GM12891 (cell line): ENCODE measurements at regions not wholly inside any gene's neighbourhood (a gene's known extent, or its start where the extent isn't known, plus 50 kb on each side); places are given as distances from the start of the nearest gene placed in this dataset.

ENCODE experiments used
- DNase-seq: peaks from one replicate; pipeline ENCODE4 v3.0.0; 2011; ENCODE audit warnings: low spot score; ENCODE audit not compliant: insufficient read length
- FAIRE-seq: peaks from 2 replicates; lab custom pipeline; 2011; peaks lifted over from hg19 to GRCh38; lab: Jason Lieb, UNC
- PAX5 ChIP-seq: IDR thresholded peaks from 2 replicates; pipeline ENCODE4 v1.6.1; 2011; ENCODE audit warnings: low read length, moderate library complexity, mild to moderate bottlenecking; ENCODE audit not compliant: insufficient read depth, severe bottlenecking
- POLR2A ChIP-seq: IDR thresholded peaks from 2 replicates; pipeline ENCODE4 v1.6.1; 2011; ENCODE audit warnings: low read depth, low read length, control low read depth
- POLR2AphosphoS5 ChIP-seq: IDR thresholded peaks from 2 replicates; pipeline ENCODE4 v1.6.1; 2011; ENCODE audit warnings: low read depth, low read length, control low read depth
- POU2F2 ChIP-seq: IDR thresholded peaks from 2 replicates; pipeline ENCODE4 v1.6.1; 2011; ENCODE audit warnings: low read depth, mild to moderate bottlenecking, control low read depth, low read length, moderate library complexity
- SPI1 ChIP-seq: IDR thresholded peaks from 2 replicates; pipeline ENCODE4 v1.6.1; 2011; ENCODE audit warnings: low read depth, low read length, control low read depth
- TAF1 ChIP-seq: IDR thresholded peaks from 2 replicates; pipeline ENCODE4 v1.6.1; 2011; ENCODE audit warnings: low read depth, low read length, control low read depth

DNA sequence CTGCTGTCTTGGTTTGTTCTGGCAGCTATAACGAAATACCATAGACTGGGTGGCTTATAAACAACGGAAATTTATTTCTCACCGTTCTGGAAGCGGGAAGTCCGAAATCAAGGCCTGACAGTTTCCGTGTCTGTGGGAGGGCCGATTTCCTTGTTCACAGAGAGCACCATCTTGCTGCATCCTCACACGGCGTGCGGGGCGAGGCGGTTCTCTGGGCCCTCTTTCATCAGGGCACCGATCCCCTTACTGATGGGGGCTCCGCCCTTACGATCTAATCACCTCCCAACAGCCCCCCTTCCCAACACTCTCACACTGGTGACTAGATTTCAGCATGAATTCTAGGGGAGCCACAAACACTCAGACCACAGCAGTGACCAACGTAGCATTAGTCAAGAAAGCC, 578.3 kb upstream of the FAT1 start:
- TF ChIP-seq POLR2A (no peak), POLR2AphosphoS5 (no peak), TAF1 (no peak), SPI1 (no peak), PAX5 (no peak), POU2F2 (no peak)
- DNase-seq (no peak), FAIRE-seq (no peak)

DNA sequence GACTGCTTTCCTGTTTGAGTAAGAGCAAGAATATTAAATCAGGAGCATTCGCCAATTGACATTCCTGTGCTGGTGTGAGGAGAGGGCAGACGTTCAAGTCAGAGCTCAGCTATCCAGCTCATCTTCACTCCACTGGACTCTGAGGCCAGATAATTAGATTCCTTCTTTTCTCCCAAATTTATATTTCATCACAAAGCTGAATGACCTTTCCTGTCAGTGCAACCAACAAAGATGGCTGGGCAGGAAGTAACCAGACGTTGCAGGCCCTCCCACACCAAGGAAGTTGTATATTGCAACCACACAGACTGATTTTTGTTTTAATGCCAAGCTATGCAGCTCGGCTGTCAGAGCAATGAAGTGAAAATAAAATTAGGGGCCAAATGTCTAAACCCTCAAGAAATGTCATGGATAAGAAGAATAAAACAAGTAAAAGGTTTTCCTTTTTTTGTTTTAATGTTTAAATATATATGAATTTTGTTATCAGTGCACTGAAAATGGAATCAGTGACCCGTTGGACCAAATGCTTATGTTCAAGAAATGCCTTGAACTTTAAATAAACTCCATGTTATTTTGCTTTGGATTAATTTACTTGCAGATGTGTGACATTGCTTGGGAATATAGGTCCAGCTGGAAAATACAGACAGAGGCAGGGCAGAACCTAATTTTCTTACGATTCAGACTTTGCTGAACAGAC, 578.9 kb upstream of the FAT1 start:
- DNase-seq (no peak), FAIRE-seq (no peak)
- TF ChIP-seq POU2F2 = no peak
- TF ChIP-seq POLR2A = no peak
- no peak for TF ChIP-seq SPI1
- TF ChIP-seq PAX5 = no peak
- no peak for TF ChIP-seq POLR2AphosphoS5
- TF ChIP-seq TAF1 = no peak

DNA sequence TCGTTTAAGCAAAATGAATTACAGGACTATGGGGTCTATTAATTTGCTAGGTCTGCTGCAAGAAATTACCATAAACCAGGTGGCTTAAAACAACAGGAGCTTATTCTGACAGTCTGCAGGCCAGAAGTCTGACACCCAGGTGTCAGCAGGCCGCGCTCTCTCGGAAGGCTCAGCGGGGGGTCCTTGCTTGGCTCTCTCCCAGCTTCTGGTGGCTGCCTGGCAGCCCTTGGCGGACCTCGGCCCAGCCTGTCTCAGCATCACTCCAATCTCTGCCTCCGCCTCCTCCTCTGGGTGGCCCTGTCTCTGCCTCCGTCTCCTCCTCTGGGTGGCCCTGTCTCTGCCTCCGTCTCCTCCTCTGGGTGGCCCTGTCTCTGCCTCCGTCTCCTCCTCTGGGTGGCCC, 580.5 kb upstream of the FAT1 start:
- DNase-seq (no peak), FAIRE-seq (no peak)
- TF ChIP-seq PAX5 (no peak), POU2F2 (no peak), SPI1 (no peak), POLR2A (no peak), POLR2AphosphoS5 (no peak), TAF1 (no peak)

DNA sequence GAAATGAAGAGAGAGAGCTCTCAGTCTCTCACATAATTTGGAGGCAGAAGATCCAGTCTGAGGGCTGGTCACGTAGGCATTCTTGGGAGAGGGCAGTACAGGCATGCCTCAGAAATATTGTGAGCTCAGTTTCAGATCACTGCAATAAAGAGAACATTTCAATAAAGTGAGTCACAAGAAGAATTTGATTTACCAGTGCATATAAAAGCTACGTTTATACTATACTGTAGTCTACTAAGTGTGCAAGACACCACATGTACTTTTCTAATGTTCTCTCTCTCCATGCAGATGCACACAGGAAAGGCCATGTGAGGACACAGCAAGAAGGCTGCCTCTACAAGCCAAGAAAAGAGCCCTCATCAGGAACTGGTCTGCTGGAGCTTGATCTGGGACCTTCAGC, 583.5 kb upstream of the FAT1 start:
- TF ChIP-seq POLR2A (no peak), POU2F2 (no peak), SPI1 (no peak), TAF1 (no peak), POLR2AphosphoS5 (no peak), PAX5 (no peak)
- DNase-seq = no peak
- no peak for FAIRE-seq

DNA sequence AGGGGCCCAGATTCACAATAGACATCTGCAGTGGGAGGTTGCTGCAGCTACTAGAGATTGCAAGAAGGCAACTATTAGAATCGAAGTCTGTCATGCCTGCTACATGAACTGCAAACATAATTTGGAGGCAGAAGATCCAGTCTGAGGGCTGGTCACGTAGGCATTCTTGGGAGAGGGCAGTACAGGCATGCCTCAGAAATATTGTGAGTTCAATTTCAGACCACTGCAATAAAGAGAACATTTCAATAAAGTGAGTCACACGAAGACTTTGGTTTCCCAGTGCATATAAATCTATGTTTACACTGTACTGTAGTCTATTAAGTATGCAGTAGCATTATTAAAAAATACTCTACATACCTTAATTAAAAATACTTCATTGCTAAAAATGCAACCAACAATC, 585.8 kb upstream of the FAT1 start:
- DNase-seq (no peak), FAIRE-seq (no peak)
- TF ChIP-seq PAX5 (no peak), POLR2A (no peak)

DNA sequence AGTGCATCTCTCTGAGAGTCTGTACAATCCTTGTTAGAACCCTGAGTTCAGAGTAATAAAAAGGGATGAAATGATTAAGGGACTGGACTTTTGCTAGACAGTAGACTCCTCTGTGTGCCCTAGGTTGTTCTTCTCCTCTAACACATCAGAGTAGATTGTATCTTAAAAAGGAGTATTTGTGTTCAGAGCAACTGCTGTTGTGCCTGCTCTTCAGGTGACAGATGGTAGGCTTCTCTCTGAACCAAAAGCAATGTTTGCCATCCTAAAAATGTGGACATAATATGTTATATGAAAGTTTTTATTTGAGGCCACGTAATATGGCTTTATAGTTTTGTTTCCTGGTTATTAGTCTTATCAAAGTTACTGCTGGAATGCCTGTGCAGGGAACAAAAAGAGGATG, 588.6 kb upstream of the FAT1 start:
- TF ChIP-seq SPI1 = no peak
- TF ChIP-seq POLR2A = no peak
- no peak for TF ChIP-seq PAX5
- TF ChIP-seq POLR2AphosphoS5 = no peak
- no peak for TF ChIP-seq TAF1
- TF ChIP-seq POU2F2 = no peak
- DNase-seq (no peak), FAIRE-seq (no peak)

DNA sequence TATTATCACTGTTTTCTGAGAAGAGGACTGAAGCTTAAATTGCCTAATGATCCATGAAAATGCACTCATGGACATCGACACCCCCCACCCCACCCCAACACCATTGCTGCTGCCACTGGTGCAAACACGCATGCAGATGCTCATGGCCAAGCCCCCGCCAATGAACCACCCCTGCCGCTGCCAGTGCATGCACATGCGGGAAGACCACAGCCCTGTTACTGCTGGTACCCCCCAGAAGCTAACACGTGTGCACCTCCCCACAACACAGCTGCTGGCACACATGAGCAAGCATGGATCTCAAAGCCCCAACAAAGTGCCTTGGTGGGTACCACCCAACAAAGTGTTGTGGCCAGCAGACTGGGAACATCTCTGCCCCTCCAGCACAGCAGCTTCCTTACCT, 594.1 kb upstream of the FAT1 start:
- DNase-seq = no peak
- no peak for FAIRE-seq
- TF ChIP-seq POU2F2 (no peak), TAF1 (no peak), SPI1 (no peak), PAX5 (no peak), POLR2AphosphoS5 (no peak), POLR2A (no peak)

DNA sequence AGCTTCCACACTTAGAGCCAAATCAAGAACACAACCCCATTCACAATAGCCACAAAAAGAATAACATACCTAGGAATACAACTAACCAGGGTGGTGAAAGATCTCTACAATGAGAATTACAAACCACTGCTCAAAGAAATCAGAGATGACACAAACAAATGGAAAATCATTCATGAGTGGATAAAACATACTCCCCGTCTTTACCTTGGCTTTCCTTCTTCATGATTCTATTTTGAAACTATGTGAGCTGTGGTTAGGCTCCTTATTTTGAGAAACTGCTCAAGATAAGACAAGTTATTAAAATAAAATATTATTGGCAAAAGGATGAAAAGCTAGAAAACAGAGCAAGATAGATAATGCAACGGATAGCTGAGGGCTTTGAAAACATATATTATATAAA, 598.1 kb upstream of the FAT1 start:
- FAIRE-seq = no peak
- DNase-seq = no peak
- no peak for TF ChIP-seq POLR2AphosphoS5
- no peak for TF ChIP-seq POLR2A
- no peak for TF ChIP-seq PAX5
- TF ChIP-seq POU2F2 = no peak
- TF ChIP-seq TAF1 = no peak
- no peak for TF ChIP-seq SPI1

DNA sequence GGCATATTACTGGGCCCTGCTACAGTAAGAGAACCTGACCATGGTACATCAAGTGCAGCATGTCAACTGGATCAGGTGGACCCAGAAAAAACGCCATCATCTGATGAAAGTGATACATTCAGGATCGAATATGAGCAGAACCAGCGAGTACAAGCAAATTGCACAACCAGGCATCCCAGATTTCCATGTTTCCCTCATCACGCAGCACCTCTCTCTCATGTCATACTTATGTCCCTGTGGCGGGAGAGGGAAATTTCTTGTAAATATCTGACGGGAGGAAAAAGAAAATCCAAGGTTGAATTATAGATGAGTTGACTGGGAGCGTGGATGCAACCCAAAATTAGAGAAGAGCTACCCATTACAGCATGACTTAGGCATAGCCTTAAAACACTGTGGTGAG, 608.5 kb upstream of the FAT1 start:
- TF ChIP-seq POLR2A (no peak), POU2F2 (no peak), SPI1 (no peak), POLR2AphosphoS5 (no peak), PAX5 (no peak), TAF1 (no peak)
- DNase-seq (no peak), FAIRE-seq (no peak)

DNA sequence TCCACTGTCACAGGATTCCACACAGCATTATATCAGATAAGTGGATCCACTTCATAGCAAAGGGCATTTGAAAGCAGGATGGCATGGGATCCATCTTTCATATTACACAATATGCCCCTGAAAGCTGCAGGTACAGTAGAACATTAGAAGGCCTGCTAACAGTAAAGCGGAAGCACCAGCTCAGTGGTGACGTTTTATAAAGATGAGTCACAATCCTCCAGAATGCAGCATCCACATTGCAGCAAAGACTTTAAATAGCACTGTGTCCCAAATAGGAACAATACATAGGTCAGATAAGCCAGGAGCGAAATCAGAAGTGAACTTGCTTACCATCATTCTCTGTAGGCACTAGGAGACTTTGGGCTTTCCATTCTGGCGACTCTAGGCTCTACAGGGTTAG, 609.5 kb upstream of the FAT1 start:
- DNase-seq = no peak
- no peak for FAIRE-seq
- TF ChIP-seq PAX5 (no peak), TAF1 (no peak), POU2F2 (no peak), SPI1 (no peak), POLR2AphosphoS5 (no peak), POLR2A (no peak)

DNA sequence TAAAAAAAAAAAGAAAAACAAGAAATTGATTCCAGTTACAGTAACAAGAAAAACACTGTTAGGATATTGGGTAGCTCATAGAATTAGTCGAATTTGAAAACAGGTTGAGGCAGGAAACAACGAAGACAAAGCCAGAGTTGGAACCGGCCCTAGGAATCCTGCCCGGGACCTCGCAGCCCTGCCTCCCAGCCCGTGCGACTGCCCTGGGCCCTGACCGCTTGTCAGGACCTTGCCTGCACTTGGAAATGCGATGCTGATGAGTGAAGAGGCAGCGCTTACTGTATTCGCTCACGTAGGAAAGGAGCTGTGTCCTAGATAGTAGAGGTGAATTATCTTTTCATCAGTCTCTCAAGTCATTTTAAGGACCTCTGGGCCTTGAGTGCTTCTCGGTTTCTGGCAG, 611.7 kb upstream of the FAT1 start:
- TF ChIP-seq POU2F2 = no peak
- no peak for TF ChIP-seq PAX5
- TF ChIP-seq SPI1 = no peak
- DNase-seq = no peak
- no peak for FAIRE-seq
